ENCODE measurements at regions not wholly inside any gene's neighbourhood (a gene's known extent, or its start where the extent isn't known, plus 50 kb on each side); places are given as distances from the start of the nearest gene placed in this dataset.
"Not testable (repeated sequence)": the region's sequence is repeated elsewhere in the genome, so short reads cannot be mapped to it uniquely, and the experiment has no call there.

DNA sequence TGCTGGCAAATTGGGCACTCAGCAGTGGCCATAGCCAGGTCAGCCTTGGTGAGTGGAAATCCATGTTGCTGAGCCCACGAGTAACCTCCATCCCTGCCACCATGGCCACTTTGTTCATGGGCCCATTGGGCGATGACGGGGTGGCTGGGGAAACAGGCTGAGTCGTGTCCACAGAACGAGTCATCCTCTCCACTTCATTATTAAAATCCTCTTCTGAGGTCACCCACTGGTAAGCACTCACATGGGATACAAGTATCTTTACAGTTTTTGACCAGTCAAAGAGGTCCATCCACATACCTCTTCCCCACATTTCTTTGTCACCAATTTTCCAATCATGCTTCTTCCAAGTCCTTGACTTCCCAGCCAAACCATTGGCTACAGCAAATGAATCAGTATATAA, 742.4 kb upstream of the RGMB start:
- not testable (repeated sequence) for TF ChIP-seq TAF1 (IDR thresholded peaks at IDR 0.05; ENCODE audit: low read depth); POLR2AphosphoS5 (IDR thresholded peaks at IDR 0.05); RAD21 (conservative IDR thresholded peaks at IDR 0.05); EZH2 (IDR thresholded peaks at IDR 0.05; ENCODE audit: borderline replicate concordance, insufficient read depth, low read length, poor library complexity, severe bottlenecking); EP300 (conservative IDR thresholded peaks at IDR 0.05; ENCODE audit: poor library complexity, severe bottlenecking); REST (IDR thresholded peaks at IDR 0.05; ENCODE audit: borderline replicate concordance); MXI1 (conservative IDR thresholded peaks at IDR 0.05; ENCODE audit: poor library complexity, severe bottlenecking)
- TF ChIP-seq, protein P1, sequence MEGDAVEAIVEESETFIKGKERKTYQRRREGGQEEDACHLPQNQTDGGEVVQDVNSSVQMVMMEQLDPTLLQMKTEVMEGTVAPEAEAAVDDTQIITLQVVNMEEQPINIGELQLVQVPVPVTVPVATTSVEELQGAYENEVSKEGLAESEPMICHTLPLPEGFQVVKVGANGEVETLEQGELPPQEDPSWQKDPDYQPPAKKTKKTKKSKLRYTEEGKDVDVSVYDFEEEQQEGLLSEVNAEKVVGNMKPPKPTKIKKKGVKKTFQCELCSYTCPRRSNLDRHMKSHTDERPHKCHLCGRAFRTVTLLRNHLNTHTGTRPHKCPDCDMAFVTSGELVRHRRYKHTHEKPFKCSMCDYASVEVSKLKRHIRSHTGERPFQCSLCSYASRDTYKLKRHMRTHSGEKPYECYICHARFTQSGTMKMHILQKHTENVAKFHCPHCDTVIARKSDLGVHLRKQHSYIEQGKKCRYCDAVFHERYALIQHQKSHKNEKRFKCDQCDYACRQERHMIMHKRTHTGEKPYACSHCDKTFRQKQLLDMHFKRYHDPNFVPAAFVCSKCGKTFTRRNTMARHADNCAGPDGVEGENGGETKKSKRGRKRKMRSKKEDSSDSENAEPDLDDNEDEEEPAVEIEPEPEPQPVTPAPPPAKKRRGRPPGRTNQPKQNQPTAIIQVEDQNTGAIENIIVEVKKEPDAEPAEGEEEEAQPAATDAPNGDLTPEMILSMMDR (IDR thresholded peaks at IDR 0.05; ENCODE audit: poor library complexity, severe bottlenecking), result not testable (repeated sequence)
